OCI-LY7 (cell line): ENCODE measurements at regions not wholly inside any gene's neighbourhood (a gene's known extent, or its start where the extent isn't known, plus 50 kb on each side); places are given as distances from the start of the nearest gene placed in this dataset.

Experiments
- BruUV-seq: library from RNA; stranded (reverse); fragments of 400-500 nt; replicated peaks from 2 replicates; lab custom pipeline; 2021; lab: Mats Ljungman, UMichigan
- CTCF ChIA-PET: fragments of 300-600 bp; sonication (Branson Sonifier 250); formaldehyde crosslinking; loops from one replicate; lab custom pipeline; 2022; ENCODE audit warnings: antibody characterized with exemption; ENCODE audit not compliant: unreplicated experiment; lab: Charles Lee
- POLR2A ChIA-PET: fragments of 300-600 bp; sonication (Branson Sonifier 250); formaldehyde crosslinking; loops from one replicate; lab custom pipeline; 2022; ENCODE audit warnings: antibody characterized with exemption; lab: Charles Lee
- DNase-seq: peaks from one replicate; pipeline ENCODE4 v3.0.0-alpha.2; 2015; ENCODE audit warnings: low spot score
- H2AFZ ChIP-seq: fragments of 200-600 bp; sonication (generic), shearing (Covaris generic); 2 replicates; pipeline ENCODE4 v1.6.1; 2014; ENCODE audit warnings: mild to moderate bottlenecking, antibody characterized with exemption, low read length, moderate library complexity
- H3K27ac ChIP-seq: fragments of 200-600 bp; sonication (generic); 2 replicates; pipeline ENCODE4 v1.5.1; 2014; ENCODE audit warnings: mixed run types, low read depth, mild to moderate bottlenecking, moderate library complexity, low read length, inconsistent platforms; ENCODE audit not compliant: poor library complexity, severe bottlenecking
- H3K36me3 ChIP-seq: fragments of 200-600 bp; sonication (generic); 2 replicates; pipeline ENCODE4 v1.6.1; 2014; ENCODE audit warnings: mild to moderate bottlenecking, antibody characterized with exemption, low read length, moderate library complexity, mixed read lengths; ENCODE audit not compliant: insufficient read depth
- H3K4me1 ChIP-seq: fragments of 200-600 bp; sonication (generic); 2 replicates; pipeline ENCODE4 v1.5.1; 2014; ENCODE audit warnings: mild to moderate bottlenecking, low read length; ENCODE audit not compliant: insufficient read depth, poor library complexity, severe bottlenecking
- H3K4me2 ChIP-seq: fragments of 200-600 bp; sonication (generic); 2 replicates; pipeline ENCODE4 v1.6.1; 2014; ENCODE audit warnings: mild to moderate bottlenecking, low read length
- H3K4me3 ChIP-seq: fragments of 200-600 bp; sonication (generic); 2 replicates; pipeline ENCODE4 v1.5.1; 2014; ENCODE audit warnings: mild to moderate bottlenecking, low read depth, low read length; ENCODE audit not compliant: poor library complexity, severe bottlenecking
- H3K79me2 ChIP-seq: fragments of 200-600 bp; sonication (generic); 2 replicates; pipeline ENCODE4 v1.6.1; 2016; ENCODE audit warnings: low read depth, mild to moderate bottlenecking, low read length, moderate library complexity, mixed read lengths; ENCODE audit not compliant: insufficient read depth
- H3K9me2 ChIP-seq: fragments of 200-600 bp; sonication (generic); 2 replicates; pipeline ENCODE4 v1.6.1; 2016; ENCODE audit warnings: mild to moderate bottlenecking, low read length, mixed read lengths; ENCODE audit not compliant: insufficient read depth
- H3K9me3 ChIP-seq: fragments of 200-600 bp; sonication (generic); 2 replicates; pipeline ENCODE4 v1.6.1; 2014; ENCODE audit warnings: mild to moderate bottlenecking, mixed run types, low read length, mixed read lengths
- H4K20me1 ChIP-seq: fragments of 200-600 bp; sonication (generic); 2 replicates; pipeline ENCODE4 v1.6.1; 2014; ENCODE audit warnings: mild to moderate bottlenecking, antibody characterized with exemption, low read length, moderate library complexity, mixed read lengths; ENCODE audit not compliant: insufficient read depth
- EZH2phosphoT487 ChIP-seq: fragments of 200-600 bp; sonication (generic); IDR thresholded peaks from 2 replicates; pipeline ENCODE4 v1.6.1; 2018; ENCODE audit warnings: low read depth, borderline replicate concordance, mild to moderate bottlenecking, mixed run types, antibody characterized with exemption, low read length, moderate library complexity, mixed read lengths
- intact Hi-C: fragments of 100-400 bp; cut with micrococcal nuclease; formaldehyde crosslinking; loops from one replicate; pipeline ENCODE4 v1.10.0; 2022; ENCODE audit not compliant: unreplicated experiment
- TF ChIP-seq, protein P1 (sequence below): fragments of 200-600 bp; sonication (generic); conservative IDR thresholded peaks from 2 replicates; pipeline ENCODE4 v1.5.1; 2014; ENCODE audit warnings: mild to moderate bottlenecking, antibody characterized with exemption, low read length, moderate library complexity, mixed read lengths

DNA sequence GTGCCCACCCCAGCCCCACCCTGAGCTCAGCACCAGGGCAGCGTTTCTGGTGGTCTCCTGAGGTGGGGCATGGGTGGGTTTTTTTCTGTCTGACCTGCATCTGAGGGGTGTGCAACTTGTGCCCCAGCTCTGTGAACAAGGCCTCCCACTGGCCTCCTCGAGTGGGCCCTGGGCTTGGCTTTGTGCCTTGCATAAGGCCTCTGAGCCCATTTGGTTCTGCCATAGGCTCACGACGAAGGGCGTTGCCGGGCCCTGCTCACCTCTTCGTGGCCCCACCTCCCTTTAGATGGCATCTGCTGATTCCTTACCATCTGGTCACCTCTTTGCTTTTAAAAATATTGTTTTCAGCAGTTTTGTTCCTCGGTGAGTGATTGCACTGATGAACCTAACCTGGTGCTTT, 127.1 kb upstream of the COL5A1 start:
- Histone ChIP-seq H3K9me3 (no peaks in the 10 kb centered on the region), H3K4me1 (no peaks in the 10 kb centered on the region), H3K4me3 (no peak overlapping the region), H2AFZ (no peak overlapping the region), H3K79me2 (no peaks in the 10 kb centered on the region), H3K36me3 (no peaks in the 10 kb centered on the region), H3K4me2 (no peak overlapping the region), H3K9me2 (no peaks in the 10 kb centered on the region), H4K20me1 (no peaks in the 10 kb centered on the region), H3K27ac (no peak overlapping the region)
- BruUV-seq, result no TSS peak
- TF ChIP-seq, protein P1, sequence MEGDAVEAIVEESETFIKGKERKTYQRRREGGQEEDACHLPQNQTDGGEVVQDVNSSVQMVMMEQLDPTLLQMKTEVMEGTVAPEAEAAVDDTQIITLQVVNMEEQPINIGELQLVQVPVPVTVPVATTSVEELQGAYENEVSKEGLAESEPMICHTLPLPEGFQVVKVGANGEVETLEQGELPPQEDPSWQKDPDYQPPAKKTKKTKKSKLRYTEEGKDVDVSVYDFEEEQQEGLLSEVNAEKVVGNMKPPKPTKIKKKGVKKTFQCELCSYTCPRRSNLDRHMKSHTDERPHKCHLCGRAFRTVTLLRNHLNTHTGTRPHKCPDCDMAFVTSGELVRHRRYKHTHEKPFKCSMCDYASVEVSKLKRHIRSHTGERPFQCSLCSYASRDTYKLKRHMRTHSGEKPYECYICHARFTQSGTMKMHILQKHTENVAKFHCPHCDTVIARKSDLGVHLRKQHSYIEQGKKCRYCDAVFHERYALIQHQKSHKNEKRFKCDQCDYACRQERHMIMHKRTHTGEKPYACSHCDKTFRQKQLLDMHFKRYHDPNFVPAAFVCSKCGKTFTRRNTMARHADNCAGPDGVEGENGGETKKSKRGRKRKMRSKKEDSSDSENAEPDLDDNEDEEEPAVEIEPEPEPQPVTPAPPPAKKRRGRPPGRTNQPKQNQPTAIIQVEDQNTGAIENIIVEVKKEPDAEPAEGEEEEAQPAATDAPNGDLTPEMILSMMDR, result no peak
- TF ChIP-seq EZH2phosphoT487, result no peak
- CTCF ChIA-PET, result no interaction called here
- no peak for DNase-seq
- intact Hi-C loops, result no loop called here
- POLR2A ChIA-PET, result no interaction called here

DNA sequence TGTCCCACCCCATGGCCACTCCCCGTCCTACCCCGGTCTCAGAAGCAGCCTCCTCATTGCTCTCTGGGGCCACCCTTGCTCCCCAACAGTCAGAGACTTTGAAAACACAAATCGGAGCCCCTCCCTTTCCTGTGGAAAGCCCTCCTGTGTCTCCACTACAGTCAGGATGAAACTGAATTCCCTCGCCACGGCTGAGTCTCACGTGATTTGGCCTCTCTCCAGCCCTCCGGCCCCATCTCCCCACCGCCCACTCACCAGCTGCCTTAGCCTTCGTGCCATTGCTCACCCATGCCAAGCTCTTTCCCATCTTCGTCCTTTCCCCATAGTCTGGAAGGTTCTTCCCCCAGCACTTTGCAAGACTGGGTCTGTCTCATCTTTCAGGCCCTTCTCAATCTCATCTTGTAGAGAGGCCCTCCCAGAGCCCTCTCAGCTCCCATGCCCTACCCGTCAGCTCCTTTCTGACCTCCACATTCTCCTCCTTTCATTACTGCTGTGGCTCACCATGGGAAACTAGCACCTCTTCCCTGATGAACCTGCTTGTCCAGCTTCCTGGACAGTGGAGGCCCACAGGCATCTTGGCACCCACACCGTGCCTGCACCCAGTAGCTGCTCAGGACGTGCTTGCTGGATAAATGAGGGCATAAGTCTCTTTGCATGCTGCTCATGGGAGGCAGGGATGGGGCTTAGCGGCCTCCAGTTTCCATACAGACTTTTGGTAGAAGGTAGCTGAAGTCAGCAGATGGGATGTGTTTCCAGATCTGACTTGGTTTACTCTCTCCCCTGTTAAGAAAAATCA, 126.4 kb upstream of the COL5A1 start:
- H3K27ac ChIP-seq, result no peak overlapping the region
- TF ChIP-seq, protein P1, result no peak
- TF ChIP-seq EZH2phosphoT487, result no peak
- no peak overlapping the region for H3K4me2 ChIP-seq
- intact Hi-C loops, result no loop called here
- H3K36me3 ChIP-seq, result no peaks in the 10 kb centered on the region
- H4K20me1 ChIP-seq, result no peaks in the 10 kb centered on the region
- H3K9me3 ChIP-seq, result no peaks in the 10 kb centered on the region
- BruUV-seq, result no TSS peak
- ChIA-PET CTCF (no interaction called here), POLR2A (no interaction called here)
- no peaks in the 10 kb centered on the region for H3K9me2 ChIP-seq
- no peak overlapping the region for H3K4me3 ChIP-seq
- no peak for DNase-seq
- no peak overlapping the region for H2AFZ ChIP-seq
- H3K4me1 ChIP-seq, result no peaks in the 10 kb centered on the region
- H3K79me2 ChIP-seq, result no peaks in the 10 kb centered on the region

DNA sequence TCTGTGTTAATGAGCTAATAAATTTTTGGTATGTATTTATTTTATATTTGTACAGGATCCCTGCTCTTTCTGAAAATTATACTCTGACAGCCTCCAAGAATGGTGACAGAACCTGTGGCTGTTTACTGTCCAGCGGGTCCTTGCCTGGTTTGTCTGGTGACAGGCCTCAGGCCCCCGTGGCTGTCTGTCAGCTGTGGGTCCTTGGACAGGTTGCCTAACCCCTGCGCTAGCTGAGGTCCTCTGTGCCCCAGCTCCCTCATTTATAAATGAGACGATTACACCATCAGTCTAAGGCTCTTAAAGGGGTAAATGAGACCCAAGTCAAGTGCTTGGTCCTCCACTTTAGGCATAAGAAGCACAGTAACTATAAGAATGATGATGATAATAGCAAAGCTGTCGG, 125.1 kb upstream of the COL5A1 start:
- Histone ChIP-seq H3K36me3 (no peaks in the 10 kb centered on the region), H3K4me1 (no peaks in the 10 kb centered on the region), H3K4me2 (no peak overlapping the region), H4K20me1 (no peaks in the 10 kb centered on the region), H3K9me2 (no peaks in the 10 kb centered on the region), H3K27ac (no peak overlapping the region), H3K79me2 (no peaks in the 10 kb centered on the region), H3K9me3 (no peaks in the 10 kb centered on the region), H3K4me3 (no peak overlapping the region), H2AFZ (no peak overlapping the region)
- POLR2A ChIA-PET, result interaction anchor here (0.6 kb wide), 1 partner anchor 589 kb away, joined by 3 read pairs; no protein-coding TSS in a partner anchor
- DNase-seq, result no peak
- no TSS peak for BruUV-seq
- TF ChIP-seq EZH2phosphoT487, result no peak
- TF ChIP-seq, protein P1, result no peak
- CTCF ChIA-PET, result no interaction called here
- intact Hi-C loops, result no loop called here
